GM23248 (cell line): ENCODE measurements at regions not wholly inside any gene's neighbourhood (a gene's known extent, or its start where the extent isn't known, plus 50 kb on each side); places are given as distances from the start of the nearest gene placed in this dataset.

Experiments
- DNase-seq: peaks from one replicate; pipeline ENCODE4 v3.0.0-alpha.2; 2015
- H2AFZ ChIP-seq: fragments of 200-600 bp; sonication (generic); 2 replicates; pipeline ENCODE4 v1.6.1; 2016; ENCODE audit warnings: antibody characterized with exemption
- H3F3A ChIP-seq: fragments of 200-600 bp; sonication (generic); 2 replicates; pipeline ENCODE4 v1.6.1; 2016; ENCODE audit warnings: mild to moderate bottlenecking, antibody characterized with exemption, mixed run types; ENCODE audit not compliant: insufficient read depth
- H3K27ac ChIP-seq: fragments of 200-600 bp; sonication (generic); 2 replicates; pipeline ENCODE4 v1.5.1; 2016; ENCODE audit warnings: mild to moderate bottlenecking
- H3K27me3 ChIP-seq: fragments of 200-600 bp; sonication (generic); replicated peaks from 2 replicates; pipeline ENCODE4 v1.6.1; 2016; ENCODE audit warnings: mild to moderate bottlenecking; ENCODE audit not compliant: insufficient read depth
- H3K36me3 ChIP-seq: fragments of 200-600 bp; sonication (generic); 2 replicates; pipeline ENCODE4 v1.6.1; 2016; ENCODE audit warnings: low read depth, mild to moderate bottlenecking
- H3K4me1 ChIP-seq: fragments of 200-600 bp; sonication (generic); 2 replicates; pipeline ENCODE4 v1.6.1; 2016; ENCODE audit warnings: mild to moderate bottlenecking; ENCODE audit not compliant: insufficient read depth
- H3K4me2 ChIP-seq: fragments of 200-600 bp; sonication (generic); one replicate; pipeline ENCODE4 v1.6.1; 2016; ENCODE audit warnings: mild to moderate bottlenecking; ENCODE audit not compliant: unreplicated experiment
- H3K4me3 ChIP-seq: fragments of 200-600 bp; sonication (generic); 2 replicates; pipeline ENCODE4 v1.5.1; 2016; ENCODE audit warnings: mild to moderate bottlenecking
- H3K79me2 ChIP-seq: fragments of 200-600 bp; sonication (generic); 2 replicates; pipeline ENCODE4 v1.6.1; 2016; ENCODE audit warnings: mild to moderate bottlenecking; ENCODE audit not compliant: insufficient read depth
- H3K9ac ChIP-seq: fragments of 200-600 bp; sonication (generic); 2 replicates; pipeline ENCODE4 v1.6.1; 2016; ENCODE audit warnings: mild to moderate bottlenecking
- H3K9me2 ChIP-seq: fragments of 200-600 bp; sonication (generic); 2 replicates; pipeline ENCODE4 v1.6.1; 2016; ENCODE audit warnings: mixed run types, mild to moderate bottlenecking, moderate library complexity; ENCODE audit not compliant: insufficient read depth
- H3K9me3 ChIP-seq: fragments of 200-600 bp; sonication (generic); one replicate; pipeline ENCODE4 v1.6.1; 2017; ENCODE audit warnings: low read depth
- H4K20me1 ChIP-seq: fragments of 200-600 bp; sonication (generic); 2 replicates; pipeline ENCODE4 v1.6.0; 2016; ENCODE audit not compliant: insufficient read depth
- EZH2 ChIP-seq: fragments of 200-600 bp; sonication (generic); IDR thresholded peaks from 2 replicates; pipeline ENCODE4 v1.6.1; 2018; ENCODE audit warnings: antibody characterized with exemption, mild to moderate bottlenecking; ENCODE audit not compliant: insufficient read depth, poor library complexity, severe bottlenecking
- EZH2phosphoT487 ChIP-seq: fragments of 200-600 bp; sonication (generic); IDR thresholded peaks from 2 replicates; pipeline ENCODE4 v1.6.1; 2018; ENCODE audit warnings: antibody characterized with exemption, moderate library complexity, mild to moderate bottlenecking, low read depth; ENCODE audit not compliant: insufficient read depth
- WGBS, 2 experiments: methylation state at CpG; one replicate each; pipeline ENCODE4 v1.1.6; 2015 to 2017; ENCODE audit warnings: low lambda C conversion rate in 2 of 2, low coverage in 1 of 2; ENCODE audit errors: missing lambda C conversion rate in 2 of 2; 5-methylcytosine and 5-hydroxymethylcytosine counted together
- in situ Hi-C: fragments of 300-500 bp; cut with MboI; formaldehyde crosslinking; loops from 2 replicates; pipeline ENCODE4 v1.15.0; 2020

DNA sequence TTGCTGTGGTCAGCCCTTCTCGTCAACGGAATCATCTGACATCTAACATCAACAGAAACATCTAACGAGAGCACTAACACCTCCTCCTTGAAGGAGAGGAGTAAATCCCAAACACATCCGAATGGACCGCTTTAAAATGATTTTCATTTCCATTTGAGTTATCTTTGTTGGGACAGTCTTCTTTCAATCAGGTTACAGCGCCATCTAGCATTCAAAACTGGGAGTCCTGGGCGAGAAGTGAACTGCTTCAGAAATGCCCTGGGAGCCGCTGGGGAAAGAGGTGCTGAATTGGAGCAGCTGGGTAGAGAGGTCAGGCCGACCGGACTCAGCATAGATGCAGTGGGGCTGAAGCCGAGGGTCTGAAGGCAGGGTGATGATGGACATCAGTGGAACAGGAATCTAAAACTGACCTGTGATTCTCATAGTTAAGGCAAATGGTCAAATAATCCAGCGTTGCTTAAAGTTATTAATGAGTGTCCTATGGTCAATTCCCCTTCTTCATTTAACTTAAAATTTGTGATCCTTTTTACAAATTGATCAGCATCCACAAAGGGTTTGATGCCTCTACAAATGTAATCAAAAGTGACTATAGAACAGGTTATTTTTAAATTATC is 170.0 kb upstream of the NDN start:
- Histone ChIP-seq H3K27me3 (no peaks in the 10 kb centered on the region), H3K4me2 (no peak overlapping the region), H3K9me2 (no peaks in the 10 kb centered on the region), H2AFZ (no peak overlapping the region), H4K20me1 (no peaks in the 10 kb centered on the region), H3K36me3 (no peaks in the 10 kb centered on the region), H3K79me2 (no peaks in the 10 kb centered on the region), H3K9me3 (no peaks in the 10 kb centered on the region), H3K27ac (no peak overlapping the region), H3K4me1 (no peaks in the 10 kb centered on the region), H3K4me3 (no peak overlapping the region), H3F3A (no peaks in the 10 kb centered on the region), H3K9ac (no peak overlapping the region)
- TF ChIP-seq EZH2phosphoT487 (no peak), EZH2 (no peak)
- in situ Hi-C loops: no loop called here
- WGBS, 2 experiments: 13 to 16% methylated on average over 12 of the region's 12 CpGs
- peak; percentile 57 for DNase-seq

DNA sequence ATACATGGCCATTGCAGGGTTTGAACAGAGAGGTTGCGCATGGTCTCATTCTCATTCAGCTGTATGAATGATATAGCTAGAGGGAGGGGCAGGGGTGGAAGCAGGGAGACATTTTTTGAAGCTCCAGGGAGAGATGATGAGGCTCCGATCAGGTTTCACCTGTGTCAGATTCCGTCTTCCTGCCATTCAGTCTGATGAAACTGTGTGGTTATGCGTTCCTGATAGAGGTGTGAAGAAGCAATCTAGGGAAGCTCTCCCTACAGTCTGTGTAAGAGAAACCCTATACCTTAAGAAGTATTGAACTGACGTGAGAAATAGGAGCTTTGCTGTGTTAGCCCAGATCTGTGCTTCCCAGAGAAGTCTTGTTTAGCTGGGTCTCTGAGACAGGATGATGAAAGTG is 171.9 kb upstream of the NDN start:
- TF ChIP-seq EZH2 (no peak), EZH2phosphoT487 (no peak)
- H2AFZ ChIP-seq: no peak overlapping the region

DNA sequence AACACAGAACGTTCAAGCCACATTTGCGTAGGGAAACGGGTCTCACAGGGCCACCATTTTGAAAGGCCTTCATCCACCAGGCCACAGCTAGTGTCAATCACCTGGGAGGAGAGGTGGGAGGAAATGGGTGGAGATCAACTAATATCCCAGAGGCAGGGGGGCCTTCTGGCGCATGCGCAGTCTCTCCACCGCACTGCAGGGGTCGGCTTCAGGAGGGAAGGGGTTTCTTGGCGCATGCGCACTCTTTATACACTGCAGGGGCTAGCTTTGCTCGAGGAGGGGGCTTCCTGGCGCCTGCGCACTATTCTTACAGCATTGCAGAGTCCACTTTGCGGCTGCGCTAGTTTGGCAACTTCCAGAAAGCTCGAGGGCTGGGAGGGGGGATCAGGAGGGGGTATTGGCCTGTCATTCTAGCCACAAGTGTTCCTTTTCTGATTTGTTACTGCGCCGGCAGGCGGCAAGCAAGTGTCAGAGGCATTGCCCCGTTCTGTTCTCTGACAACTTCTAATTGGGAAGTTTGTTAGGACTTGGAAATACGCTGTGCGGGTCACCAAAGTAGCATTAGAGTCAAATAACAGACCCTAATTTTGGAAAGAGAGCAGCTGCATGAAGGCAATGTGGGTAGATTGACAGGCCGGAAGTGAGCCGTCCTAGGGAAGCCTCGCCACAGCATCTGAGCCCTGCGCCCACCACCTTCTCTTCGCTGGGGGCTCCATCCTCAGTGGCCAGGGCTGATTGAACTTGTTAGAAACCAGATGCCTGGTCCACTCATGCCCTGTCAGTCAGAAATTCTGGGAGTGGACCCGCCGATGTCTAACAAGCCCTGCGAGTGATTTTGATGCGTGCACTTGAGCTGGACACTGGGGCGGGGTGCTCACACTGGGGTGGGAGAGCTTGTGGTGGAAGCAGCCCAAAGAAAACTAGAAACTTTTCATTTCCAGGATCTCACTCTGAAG is 173.5 kb upstream of the NDN start:
- no peak overlapping the region for H2AFZ ChIP-seq
- in situ Hi-C loops: loop anchor here (10.0 kb wide), 1 partner anchor 216 kb away; the partner anchor contains the start of gene MAGEL2
- WGBS, 2 experiments: 41 to 49% methylated on average over 31 of the region's 31 CpGs

More for the DNA sequence above, 171.9 kb upstream of the NDN start:
- WGBS, 2 experiments: 51 to 58% methylated on average over 5 of the region's 5 CpGs
- Histone ChIP-seq H3K36me3 (no peaks in the 10 kb centered on the region), H3K27me3 (no peaks in the 10 kb centered on the region), H3K79me2 (no peaks in the 10 kb centered on the region), H3F3A (no peaks in the 10 kb centered on the region), H3K4me1 (no peaks in the 10 kb centered on the region), H4K20me1 (no peaks in the 10 kb centered on the region), H3K9me2 (no peaks in the 10 kb centered on the region), H3K9ac (no peak overlapping the region), H3K4me2 (no peak overlapping the region), H3K27ac (no peak overlapping the region), H3K4me3 (no peak overlapping the region), H3K9me3 (no peaks in the 10 kb centered on the region)
- no peak for DNase-seq
- in situ Hi-C loops: no loop called here

DNA sequence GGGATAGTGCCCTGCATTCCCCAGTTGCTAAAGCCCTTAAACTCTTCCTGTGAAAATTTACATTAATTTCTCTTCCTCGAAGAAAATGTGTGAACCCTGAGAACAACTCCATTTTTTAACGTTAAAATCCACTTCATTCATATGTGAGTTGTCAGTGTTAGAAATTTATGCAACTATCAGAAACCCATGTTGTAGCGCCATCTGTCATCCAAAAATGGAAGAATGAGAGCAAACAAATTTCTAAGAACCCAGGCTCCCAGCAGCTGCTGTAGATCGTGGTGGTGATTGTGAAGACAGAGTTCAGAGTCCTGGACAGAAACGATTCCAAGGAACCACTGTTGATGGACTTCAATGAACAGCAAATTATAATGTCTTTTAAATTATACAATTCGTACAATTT is 179.7 kb upstream of the NDN start:
- in situ Hi-C loops: loop anchor here (10.0 kb wide), 1 partner anchor 222 kb away; the partner anchor contains the start of gene MAGEL2
- H3K4me2 ChIP-seq: no peak overlapping the region
- no peaks in the 10 kb centered on the region for H3K36me3 ChIP-seq
- no peaks in the 10 kb centered on the region for H3K27me3 ChIP-seq
- H3K79me2 ChIP-seq: no peaks in the 10 kb centered on the region
- no peak for TF ChIP-seq EZH2phosphoT487
- no peak for TF ChIP-seq EZH2
- H3F3A ChIP-seq: no peaks in the 10 kb centered on the region
- H2AFZ ChIP-seq: no peak overlapping the region
- no peaks in the 10 kb centered on the region for H3K9me3 ChIP-seq
- H4K20me1 ChIP-seq: no peaks in the 10 kb centered on the region
- H3K4me3 ChIP-seq: no peak overlapping the region
- H3K9me2 ChIP-seq: no peaks in the 10 kb centered on the region
- no peak overlapping the region for H3K9ac ChIP-seq
- H3K4me1 ChIP-seq: no peaks in the 10 kb centered on the region
- no peak overlapping the region for H3K27ac ChIP-seq
- WGBS, 2 experiments: 10% methylated on average over 6 of the region's 6 CpGs
- DNase-seq: peak; percentile 16

More for the DNA sequence above, 173.5 kb upstream of the NDN start:
- H3K27me3 ChIP-seq: no peaks in the 10 kb centered on the region
- no peak overlapping the region for H3K27ac ChIP-seq
- no peaks in the 10 kb centered on the region for H3K4me1 ChIP-seq
- H4K20me1 ChIP-seq: no peaks in the 10 kb centered on the region
- TF ChIP-seq EZH2phosphoT487: no peak
- no peak for TF ChIP-seq EZH2
- H3K4me2 ChIP-seq: no peak overlapping the region
- H3K4me3 ChIP-seq: no peak overlapping the region
- H3F3A ChIP-seq: no peaks in the 10 kb centered on the region
- no peak overlapping the region for H3K9ac ChIP-seq
- DNase-seq: no peak
- H3K36me3 ChIP-seq: no peaks in the 10 kb centered on the region
- no peaks in the 10 kb centered on the region for H3K9me3 ChIP-seq
- no peaks in the 10 kb centered on the region for H3K79me2 ChIP-seq
- H3K9me2 ChIP-seq: no peaks in the 10 kb centered on the region
